GM12865 (cell line): ENCODE measurements at regions not wholly inside any gene's neighbourhood (a gene's known extent, or its start where the extent isn't known, plus 50 kb on each side); places are given as distances from the start of the nearest gene placed in this dataset.

Source experiments
- DNase-seq: peaks from one replicate; pipeline ENCODE4 v3.0.0; 2010; ENCODE audit warnings: low read depth
- H3K4me3 ChIP-seq: 2 replicates; pipeline ENCODE4 v1.5.1; 2011; ENCODE audit warnings: mild to moderate bottlenecking, low read depth, low read length, control low read depth
- CTCF ChIP-seq: IDR thresholded peaks from 2 replicates; pipeline ENCODE4 v1.5.1; 2011; ENCODE audit warnings: low read length, control low read depth, low read depth, inconsistent platforms; ENCODE audit not compliant: insufficient read depth; ENCODE audit errors: missing control alignments

- TF ChIP-seq CTCF = no peak
- no peak for DNase-seq
- no peak overlapping the region for H3K4me3 ChIP-seq
These were observed 1632.0 kb downstream of the UQCRFS1 start for GRCh38 chr19:27580906-27581305.
